Psoas muscle (tissue), 7 donors: ENCODE measurements at regions not wholly inside any gene's neighbourhood (a gene's known extent, or its start where the extent isn't known, plus 50 kb on each side); places are given as distances from the start of the nearest gene placed in this dataset.

Experiments used
- ATAC-seq, 4 donors: fragments of 200-7000 bp; cut with Tn5 transposase; one replicate each; pipeline ENCODE4 v1.9.1; 2020; ENCODE audit warnings: moderate library complexity in 3 of 4, mild to moderate bottlenecking in 2 of 4
- DNase-seq, 2 donors: peaks; one replicate each; pipeline ENCODE4 v3.0.0-alpha.2; 2020
- H3K27ac ChIP-seq: fragments of 200-600 bp; one replicate; pipeline ENCODE4 v1.8.0; 2022
- H3K27me3 ChIP-seq, 3 donors: fragments of 200-600 bp in 1 of 3; one replicate each; pipeline versions ENCODE4 v1.6.1 to v1.8.0; 2013 to 2022; ENCODE audit warnings: low read length in 2 of 3, mild to moderate bottlenecking in 2 of 3, moderate library complexity in 1 of 3; ENCODE audit not compliant: insufficient read depth in 3 of 3
- H3K36me3 ChIP-seq, 2 donors: fragments of 200-600 bp in 1 of 2; one replicate each; pipeline versions ENCODE4 v1.6.1 to v1.8.0; 2013 to 2022; ENCODE audit warnings: low read depth in 1 of 2, mild to moderate bottlenecking in 1 of 2, moderate library complexity in 1 of 2; ENCODE audit not compliant: insufficient read depth in 1 of 2
- H3K4me1 ChIP-seq: fragments of 200-600 bp; one replicate; pipeline ENCODE4 v1.8.0; 2022
- H3K4me3 ChIP-seq: fragments of 200-600 bp; one replicate; pipeline ENCODE4 v1.8.0; 2022; ENCODE audit warnings: mild to moderate bottlenecking
- H3K9me3 ChIP-seq: fragments of 200-600 bp; one replicate; pipeline ENCODE4 v1.8.0; 2022
- WGBS, 3 donors: extraction: QIAGEN DNeasy Blood & Tissue Kit; methylation state at CpG; one replicate each; pipeline versions ENCODE4 v1.1.6 to v1.1.7; 2013; 5-methylcytosine and 5-hydroxymethylcytosine counted together
- intact Hi-C, 2 donors: fragments of 100-400 bp; cut with DNase I; formaldehyde crosslinking; loops; one replicate each; pipeline versions ENCODE4 v1.11.0 to v1.14.2; 2022
- TF ChIP-seq, protein P1 (sequence below): fragments of 200-600 bp; IDR thresholded peaks from one replicate; pipeline ENCODE4 v1.8.0; 2022; ENCODE audit warnings: antibody characterized with exemption
- donor health status: healthy with polysubstance abuse.
- donor health status: DM: no; HTN: no; CAD: no; lungs with moderate emphysema.
- donor health status: Bipolar disorder and iron deficiency.
- donor health status: healthy.
- donor health status: DM: yes; HTN: yes; CAD: no.
- donor health status: DM: no; HTN: no; CAD: no.
- donor health status: DM: yes; HTN: yes; CAD: no.

GRCh38 chr4:153989505-153989904 is 200.6 kb upstream of the SFRP2 start:
- no peak for ATAC-seq
- intact Hi-C loops = no loop called here
- no peaks in the 10 kb centered on the region for H3K9me3 ChIP-seq

DNA sequence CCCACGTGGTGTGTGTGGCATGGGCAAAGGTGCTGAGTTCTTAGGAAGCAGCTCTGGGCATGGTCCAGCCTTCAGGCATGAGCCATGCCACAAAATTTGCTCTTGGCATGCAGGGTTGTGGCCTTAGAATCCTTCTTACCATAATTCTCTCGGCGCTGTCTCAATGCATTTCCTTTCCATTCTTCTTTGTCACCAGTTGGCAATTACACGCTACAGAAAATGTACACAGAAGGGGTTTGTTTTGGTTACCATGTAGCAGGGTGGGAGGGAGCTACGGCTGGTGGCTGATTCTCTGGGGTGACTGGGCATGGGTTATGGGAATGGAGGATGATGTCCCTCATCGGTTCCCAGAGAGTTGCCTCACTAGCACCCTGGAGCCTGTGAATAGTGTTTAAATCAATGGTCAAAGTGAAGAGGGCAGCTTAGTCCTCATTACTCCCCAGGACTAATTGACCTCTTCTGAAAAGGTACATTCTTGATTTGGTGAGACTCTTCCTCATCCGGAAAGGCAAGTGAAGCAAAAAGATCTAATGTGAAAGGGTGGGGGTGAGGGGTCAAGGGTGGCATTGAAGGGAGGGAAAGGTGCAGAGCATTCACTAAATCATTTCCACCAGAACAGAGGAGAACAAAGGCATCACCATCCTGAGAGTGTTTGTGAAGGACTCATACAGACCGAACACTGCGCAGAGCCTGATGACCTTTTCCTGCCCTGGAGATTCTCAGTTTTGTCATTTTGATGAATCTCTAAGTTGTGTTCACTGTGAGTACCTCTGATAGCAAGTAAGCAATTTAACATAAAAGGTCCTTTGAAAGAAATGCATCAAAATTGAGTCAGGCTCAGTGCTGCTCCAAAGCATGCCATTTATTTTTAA is 199.8 kb upstream of the SFRP2 start:
- TF ChIP-seq, protein P1, sequence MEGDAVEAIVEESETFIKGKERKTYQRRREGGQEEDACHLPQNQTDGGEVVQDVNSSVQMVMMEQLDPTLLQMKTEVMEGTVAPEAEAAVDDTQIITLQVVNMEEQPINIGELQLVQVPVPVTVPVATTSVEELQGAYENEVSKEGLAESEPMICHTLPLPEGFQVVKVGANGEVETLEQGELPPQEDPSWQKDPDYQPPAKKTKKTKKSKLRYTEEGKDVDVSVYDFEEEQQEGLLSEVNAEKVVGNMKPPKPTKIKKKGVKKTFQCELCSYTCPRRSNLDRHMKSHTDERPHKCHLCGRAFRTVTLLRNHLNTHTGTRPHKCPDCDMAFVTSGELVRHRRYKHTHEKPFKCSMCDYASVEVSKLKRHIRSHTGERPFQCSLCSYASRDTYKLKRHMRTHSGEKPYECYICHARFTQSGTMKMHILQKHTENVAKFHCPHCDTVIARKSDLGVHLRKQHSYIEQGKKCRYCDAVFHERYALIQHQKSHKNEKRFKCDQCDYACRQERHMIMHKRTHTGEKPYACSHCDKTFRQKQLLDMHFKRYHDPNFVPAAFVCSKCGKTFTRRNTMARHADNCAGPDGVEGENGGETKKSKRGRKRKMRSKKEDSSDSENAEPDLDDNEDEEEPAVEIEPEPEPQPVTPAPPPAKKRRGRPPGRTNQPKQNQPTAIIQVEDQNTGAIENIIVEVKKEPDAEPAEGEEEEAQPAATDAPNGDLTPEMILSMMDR = no peak
- H3K27ac ChIP-seq = no peak overlapping the region
- ATAC-seq = no peak

More at GRCh38 chr4:153989505-153989904, 200.6 kb upstream of the SFRP2 start:
- H3K27ac ChIP-seq = no peak overlapping the region
- TF ChIP-seq, protein P1 = no peak
- H3K36me3 ChIP-seq = no peaks in the 10 kb centered on the region
- H3K4me1 ChIP-seq = no peaks in the 10 kb centered on the region
- 62 to 75% (median 63%) methylated on average over 2 of the region's 2 CpGs for WGBS, 3 donors
- H3K27me3 ChIP-seq = no peaks in the 10 kb centered on the region
- no peak for DNase-seq
- H3K4me3 ChIP-seq = no peak overlapping the region

DNA sequence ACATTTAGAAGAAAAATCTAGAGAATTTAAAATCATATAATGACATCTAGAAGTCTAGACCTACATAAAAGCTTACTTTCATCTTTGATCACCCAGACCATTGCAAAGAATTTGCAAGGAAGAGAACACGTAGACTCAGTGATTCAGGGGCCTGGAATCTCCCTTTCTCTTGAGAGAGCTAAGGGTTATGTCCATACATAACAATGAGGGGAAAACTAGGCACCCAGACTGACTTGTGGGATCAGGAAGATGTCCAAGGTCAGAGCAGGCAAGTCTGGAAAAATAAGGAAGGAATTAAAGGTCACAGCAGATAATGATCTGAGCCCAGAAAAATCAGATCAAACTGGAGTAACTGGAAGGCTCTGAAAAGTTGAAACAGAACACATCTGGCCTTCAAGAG is 198.4 kb upstream of the SFRP2 start:
- Histone ChIP-seq H3K4me1 (no peaks in the 10 kb centered on the region), H3K9me3 (no peaks in the 10 kb centered on the region), H3K27me3 (no peaks in the 10 kb centered on the region), H3K27ac (no peak overlapping the region), H3K4me3 (no peak overlapping the region), H3K36me3 (no peaks in the 10 kb centered on the region)
- TF ChIP-seq, protein P1 = no peak
- intact Hi-C loops = no loop called here
- WGBS, 3 donors = 10 to 47% (median 18%) methylated on average over 1 of the region's 1 CpG
- ATAC-seq = no peak
- no peak for DNase-seq

More for the DNA sequence above, 199.8 kb upstream of the SFRP2 start:
- no peaks in the 10 kb centered on the region for H3K4me1 ChIP-seq
- intact Hi-C loops = no loop called here
- 40 to 46% (median 46%) methylated on average over 9 of the region's 9 CpGs for WGBS, 3 donors
- H3K36me3 ChIP-seq = no peaks in the 10 kb centered on the region
- no peaks in the 10 kb centered on the region for H3K27me3 ChIP-seq
- DNase-seq = no peak
- no peaks in the 10 kb centered on the region for H3K9me3 ChIP-seq
- no peak overlapping the region for H3K4me3 ChIP-seq

- TF ChIP-seq, protein P1 = no peak
- ATAC-seq = no peak
- intact Hi-C loops = no loop called here
These were observed 188.1 kb upstream of the SFRP2 start for GRCh38 chr4:153976954-153977353.

More at GRCh38 chr4:153976954-153977353, 188.1 kb upstream of the SFRP2 start:
- H3K4me1 ChIP-seq = no peaks in the 10 kb centered on the region
- no peaks in the 10 kb centered on the region for H3K27me3 ChIP-seq
- DNase-seq = no peak
- no peak overlapping the region for H3K27ac ChIP-seq
- H3K36me3 ChIP-seq = no peaks in the 10 kb centered on the region
- no peak overlapping the region for H3K4me3 ChIP-seq
- no peaks in the 10 kb centered on the region for H3K9me3 ChIP-seq
